Lower leg skin (tissue), 3 donors: ENCODE measurements at regions not wholly inside any gene's neighbourhood (a gene's known extent, or its start where the extent isn't known, plus 50 kb on each side); places are given as distances from the start of the nearest gene placed in this dataset.
"Not testable (repeated sequence)": the region's sequence is repeated elsewhere in the genome, so short reads cannot be mapped to it uniquely, and the experiment has no call there.

Experiments used
- CTCF ChIP-seq, 3 donors: fragments of 450-650 bp; IDR thresholded peaks; one replicate each; pipeline ENCODE4 v1.5.1; 2016; ENCODE audit warnings: antibody characterized with exemption in 3 of 3, mild to moderate bottlenecking in 3 of 3, moderate library complexity in 2 of 3
- POLR2A ChIP-seq, 2 donors: fragments of 450-650 bp; IDR thresholded peaks; one replicate each; pipeline ENCODE4 v1.6.1; 2016 to 2017; ENCODE audit warnings: antibody characterized with exemption in 2 of 2, mild to moderate bottlenecking in 1 of 2, moderate library complexity in 1 of 2

- TF ChIP-seq CTCF, POLR2A (IDR thresholded peaks at IDR 0.05): not testable (repeated sequence)
Observed at GRCh38 chr12:87579091-87579490, 450.1 kb downstream of the C12orf50 start.
